BLaER1 treated with 17β-estradiol and CSF1 and Interleukin-3, amounts not matched to agents 10 nM and 100 nM (cell line): ENCODE measurements at regions not wholly inside any gene's neighbourhood (a gene's known extent, or its start where the extent isn't known, plus 50 kb on each side); places are given as distances from the start of the nearest gene placed in this dataset.

ENCODE experiments used
- H3K27ac ChIP-seq, 11 experiments: shearing (Covaris generic); formaldehyde crosslinking; 2 replicates each; pipeline ENCODE4 v1.8.1; 2022
- H3K27me3 ChIP-seq, 11 experiments: shearing (Covaris generic); formaldehyde crosslinking; 2 replicates each; pipeline ENCODE4 v1.8.1; 2022
- H3K36me3 ChIP-seq, 11 experiments: shearing (Covaris generic); formaldehyde crosslinking; 2 replicates each; pipeline ENCODE4 v1.8.1; 2022
- H3K4me1 ChIP-seq, 10 experiments: shearing (Covaris generic); formaldehyde crosslinking; 2 replicates each; pipeline ENCODE4 v1.8.1; 2022
- H3K4me2 ChIP-seq, 11 experiments: shearing (Covaris generic); formaldehyde crosslinking; 2 replicates each; pipeline ENCODE4 v1.8.1; 2022
- H3K4me3 ChIP-seq, 10 experiments: shearing (Covaris generic); formaldehyde crosslinking; 2 replicates each; pipeline ENCODE4 v1.8.1; 2022
- H3K9ac ChIP-seq, 11 experiments: shearing (Covaris generic); formaldehyde crosslinking; 2 replicates each; pipeline ENCODE4 v1.8.1; 2022
- H3K9me3 ChIP-seq, 11 experiments: shearing (Covaris generic); formaldehyde crosslinking; replicated peaks in 1 of 11; 2 replicates each; pipeline ENCODE4 v1.8.1; 2022
- H4K20me1 ChIP-seq, 11 experiments: shearing (Covaris generic); formaldehyde crosslinking; 2 replicates each; pipeline ENCODE4 v1.8.1; 2022
- Cebpa-rat ChIP-seq, 11 experiments: shearing (Covaris generic); IDR thresholded peaks; 2 replicates each; pipeline ENCODE4 v1.8.1; 2022

DNA sequence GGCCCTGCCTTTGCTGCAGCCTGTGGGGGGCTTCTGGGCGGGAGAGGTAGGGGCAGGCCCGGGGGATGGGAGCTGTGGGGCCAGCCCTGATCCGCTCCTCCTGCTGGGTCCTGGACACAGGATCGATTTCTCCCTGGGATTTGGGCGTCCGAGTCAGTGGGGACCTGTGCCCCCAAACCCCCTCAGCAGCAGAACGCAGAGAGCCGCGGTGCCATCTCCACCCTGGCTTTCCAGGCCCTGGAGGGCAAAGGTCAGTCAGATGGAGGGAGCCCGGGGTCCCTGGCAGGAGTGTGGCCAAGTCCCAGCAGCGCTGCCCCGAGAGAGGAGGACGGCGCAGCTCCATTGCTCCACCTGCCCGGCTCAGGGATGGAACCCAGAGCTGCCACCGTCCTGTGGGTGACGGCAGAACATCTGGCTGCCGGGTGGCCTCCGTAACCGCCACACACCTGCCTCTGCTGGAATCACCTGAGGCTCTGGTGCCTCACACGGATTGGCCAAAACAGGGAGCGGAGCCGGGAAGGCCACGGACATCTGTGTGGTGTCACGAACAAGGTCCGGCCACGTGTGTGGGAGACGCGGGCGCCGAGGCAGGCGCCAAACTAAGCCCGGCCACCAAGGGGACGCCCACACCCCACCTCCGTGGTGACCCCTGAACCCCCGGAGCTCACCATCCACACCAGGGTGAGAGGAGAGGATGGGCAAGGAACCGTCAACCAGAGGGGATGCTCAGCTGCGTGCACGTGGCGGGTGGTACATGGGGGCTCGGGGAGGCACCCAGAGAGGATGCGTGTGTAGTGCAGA, 80.3 kb upstream of the FBRSL1 start:
- Histone ChIP-seq H4K20me1 (peaks cover 0 to 14% (median 5%) of the 10 kb centered on the region in 11 experiments; a peak in 7 of 22 replicates), H3K36me3 (no peaks in the 10 kb centered on the region), H3K9me3 (no peaks in the 10 kb centered on the region), H3K9ac (no peak overlapping the region), H3K27ac (no peak overlapping the region), H3K27me3 (peaks cover 0 to 30% (median 15%) of the 10 kb centered on the region in 11 experiments; a peak in 13 of 22 replicates), H3K4me3 (no peak overlapping the region), H3K4me1 (peaks cover 4 to 17% (median 10%) of the 10 kb centered on the region in 10 experiments; a peak in 18 of 20 replicates), H3K4me2 (no peak overlapping the region)
- no peak for TF ChIP-seq Cebpa-rat (IDR thresholded peaks at IDR 0.05)

DNA sequence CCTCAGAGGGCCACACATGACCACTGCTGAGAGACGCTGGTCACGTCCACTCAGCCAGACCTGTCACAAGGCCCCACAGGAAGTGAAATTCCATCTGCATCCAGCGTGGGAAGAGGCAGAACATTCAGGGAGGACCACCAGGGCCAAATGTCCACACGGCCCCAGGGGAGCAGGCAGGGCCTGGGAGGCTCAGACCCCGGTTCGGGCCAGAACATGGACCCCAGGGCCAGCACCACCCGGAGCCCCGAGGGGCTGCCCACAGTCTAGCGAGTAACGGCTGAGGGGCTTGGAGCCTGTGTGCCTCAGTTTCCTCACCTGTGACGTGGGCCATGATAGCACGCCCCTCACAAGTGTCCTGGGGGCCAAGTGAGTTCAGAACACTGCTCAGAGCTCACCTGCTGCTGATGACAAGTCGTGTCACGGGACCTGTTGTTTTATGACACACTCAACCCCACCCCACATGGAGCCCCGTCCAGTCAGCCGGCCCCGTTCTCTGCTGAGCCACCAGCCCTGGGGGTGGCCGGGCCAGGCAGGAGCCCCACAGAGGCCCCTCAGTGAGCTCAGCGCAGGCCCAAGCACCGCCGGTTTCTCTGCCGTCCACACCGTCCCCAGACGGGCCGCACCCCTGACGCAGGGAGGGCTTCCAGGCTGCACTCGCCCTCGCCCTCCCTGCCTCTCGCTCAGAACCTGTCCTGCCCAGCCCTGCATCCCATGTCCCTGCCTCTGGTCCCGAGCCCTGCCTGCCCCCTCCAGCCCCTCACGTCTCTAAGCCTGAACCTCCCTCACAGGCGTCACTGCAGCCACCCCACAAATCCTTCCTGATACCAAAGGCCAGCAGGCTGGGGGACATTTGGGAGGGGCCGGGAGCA, 79.5 kb upstream of the GALNT9 start:
- Histone ChIP-seq H3K4me3 (no peak overlapping the region), H3K27me3 (peaks cover 6 to 38% (median 22%) of the 10 kb centered on the region in 11 experiments; a peak in 20 of 22 replicates), H3K36me3 (no peaks in the 10 kb centered on the region), H3K9me3 (no peaks in the 10 kb centered on the region), H3K4me2 (no peak overlapping the region), H3K9ac (no peak overlapping the region), H4K20me1 (peaks cover 0 to 6% (median 0%) of the 10 kb centered on the region in 11 experiments; a peak in 2 of 22 replicates), H3K4me1 (peaks cover 0 to 9% (median 2%) of the 10 kb centered on the region in 10 experiments; a peak in 15 of 20 replicates), H3K27ac (no peak overlapping the region)
- TF ChIP-seq Cebpa-rat (IDR thresholded peaks at IDR 0.05): no peak

DNA sequence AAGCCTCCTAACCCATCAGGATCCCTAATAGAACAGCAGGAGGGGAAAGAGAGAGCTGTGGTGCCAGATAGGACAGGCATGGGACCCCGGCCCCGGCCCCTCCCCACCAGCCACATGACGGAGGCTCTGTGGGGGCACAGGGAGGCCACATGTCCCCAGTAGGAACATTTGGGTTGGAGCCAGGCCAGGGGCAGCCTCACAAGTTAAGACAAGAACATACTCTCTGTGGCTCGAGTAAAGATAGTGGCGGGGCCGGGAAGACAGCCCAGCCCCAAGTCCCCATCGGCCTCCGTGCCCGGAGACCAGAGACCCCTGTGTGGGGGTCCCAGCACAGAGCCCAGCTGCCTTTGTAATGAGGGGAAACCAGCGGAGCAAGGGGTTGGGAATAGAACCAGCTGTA, 78.6 kb upstream of the GALNT9 start:
- no peak for TF ChIP-seq Cebpa-rat (IDR thresholded peaks at IDR 0.05)
- Histone ChIP-seq H3K27ac (no peak overlapping the region), H3K27me3 (peaks cover 14 to 47% (median 31%) of the 10 kb centered on the region in 11 experiments; a peak in 21 of 22 replicates), H3K9me3 (no peaks in the 10 kb centered on the region), H3K9ac (no peak overlapping the region), H3K4me2 (no peak overlapping the region), H4K20me1 (peaks cover 0 to 6% (median 0%) of the 10 kb centered on the region in 11 experiments; a peak in 2 of 22 replicates), H3K4me1 (peaks cover 0 to 7% (median 0%) of the 10 kb centered on the region in 10 experiments; a peak in 1 of 20 replicates), H3K36me3 (no peaks in the 10 kb centered on the region), H3K4me3 (no peak overlapping the region)

DNA sequence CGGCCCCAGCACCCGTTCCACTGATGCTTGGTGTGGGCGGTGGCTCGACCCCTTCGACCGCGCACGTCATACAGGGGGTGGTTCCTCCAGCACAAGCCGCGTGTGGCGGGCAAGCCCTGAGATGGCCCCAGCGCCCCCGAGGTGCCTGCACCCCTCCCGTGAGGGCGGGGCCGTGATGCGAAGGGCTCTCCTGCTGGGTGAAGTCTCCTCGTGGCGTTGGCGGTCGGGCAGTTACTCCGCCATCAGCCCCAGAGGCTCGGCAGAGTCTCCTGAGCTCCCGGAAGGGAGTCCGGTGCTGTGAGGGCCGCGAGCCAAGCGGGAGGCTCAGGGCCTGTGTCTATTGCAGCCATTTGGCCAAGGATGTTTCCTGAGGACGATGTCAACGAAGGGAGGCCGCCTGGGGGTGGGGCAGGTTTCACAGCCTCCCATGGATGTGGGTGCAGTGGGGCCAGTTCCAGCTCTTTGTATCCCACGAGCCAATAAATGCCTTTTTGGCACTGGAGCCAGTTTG, 78.1 kb upstream of the GALNT9 start:
- no peak for TF ChIP-seq Cebpa-rat (IDR thresholded peaks at IDR 0.05)

DNA sequence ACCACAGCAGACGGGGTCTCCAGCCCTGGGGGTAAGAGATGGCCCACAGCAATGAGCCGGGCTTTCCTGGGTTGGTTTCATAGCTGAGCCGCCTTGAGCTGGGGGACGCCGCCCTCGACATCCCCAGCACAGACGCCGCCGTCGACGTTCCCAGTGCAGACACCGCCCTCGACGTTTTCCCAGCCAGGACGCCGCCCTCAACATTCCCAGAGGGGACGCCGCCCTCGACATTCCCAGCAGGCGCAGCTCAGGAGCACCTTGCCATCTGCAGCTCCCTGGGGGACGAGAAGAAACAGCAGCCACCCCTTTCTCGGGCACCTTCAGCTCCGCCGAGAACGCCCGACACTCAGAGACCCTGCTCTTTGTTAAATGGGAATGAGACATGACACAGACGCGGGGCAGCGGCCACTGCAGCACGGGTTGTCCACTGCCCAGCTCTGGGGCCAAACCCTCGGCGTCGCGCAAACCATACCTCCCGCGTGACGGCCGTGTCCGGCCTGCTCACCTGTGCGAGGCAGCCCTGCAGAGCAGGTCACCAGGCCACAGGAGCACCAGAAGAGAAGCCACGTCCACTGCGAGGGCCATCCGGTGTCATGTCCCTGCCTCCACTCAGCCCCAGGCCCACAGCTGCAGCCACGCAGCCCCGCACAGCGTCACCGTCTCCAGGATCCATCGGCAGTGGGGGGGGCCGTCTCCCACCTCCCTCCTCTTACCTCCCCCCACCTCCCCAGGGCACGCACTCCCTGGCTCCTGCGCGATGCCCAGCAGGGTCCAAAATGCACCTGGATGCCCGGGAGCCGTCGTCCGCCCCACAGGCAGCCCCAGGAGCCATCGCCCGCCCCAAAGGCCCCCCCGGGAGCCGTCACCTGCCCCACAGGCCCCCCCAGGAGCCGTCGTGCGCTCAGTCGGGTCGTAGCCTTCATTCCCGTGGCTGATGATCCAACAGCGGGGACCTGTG, 77.4 kb upstream of the GALNT9 start:
- TF ChIP-seq Cebpa-rat (IDR thresholded peaks at IDR 0.05): no peak

More for the DNA sequence above, 78.1 kb upstream of the GALNT9 start:
- H3K36me3 ChIP-seq: no peaks in the 10 kb centered on the region
- peaks cover 19 to 52% (median 35%) of the 10 kb centered on the region in 11 experiments; a peak in 21 of 22 replicates for H3K27me3 ChIP-seq
- no peak overlapping the region for H3K9ac ChIP-seq
- H3K4me1 ChIP-seq: peaks cover 0 to 7% (median 0%) of the 10 kb centered on the region in 10 experiments; a peak in 1 of 20 replicates
- H3K4me3 ChIP-seq: no peak overlapping the region
- peaks cover 0 to 6% (median 0%) of the 10 kb centered on the region in 11 experiments; a peak in 2 of 22 replicates for H4K20me1 ChIP-seq
- no peak overlapping the region for H3K27ac ChIP-seq
- no peak overlapping the region for H3K4me2 ChIP-seq
- no peaks in the 10 kb centered on the region for H3K9me3 ChIP-seq

DNA sequence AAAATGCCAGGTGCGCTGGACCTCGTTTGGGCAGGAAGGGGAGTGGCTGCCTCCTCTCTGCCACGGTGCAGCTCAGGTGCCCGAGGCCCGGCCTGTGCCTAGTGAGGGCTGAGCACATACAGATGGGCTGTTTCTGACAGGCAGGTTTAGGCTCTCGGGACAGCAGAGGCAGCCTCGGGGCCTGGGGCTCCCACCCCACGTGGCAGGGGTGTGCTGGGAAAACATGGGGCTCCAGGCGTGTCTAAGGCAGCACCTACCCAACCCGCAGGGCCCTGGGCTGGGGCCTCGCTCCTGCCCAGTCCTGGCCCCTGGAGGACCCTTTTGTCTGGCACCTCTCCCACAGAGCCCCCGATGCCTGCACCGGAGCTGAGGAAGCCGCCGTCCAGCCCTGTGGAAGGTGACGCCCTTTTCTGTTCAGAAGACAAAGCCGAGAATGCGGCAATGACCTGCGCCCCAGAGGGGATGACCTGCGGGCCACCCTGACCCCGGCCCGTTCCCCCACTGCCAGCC, 76.4 kb upstream of the GALNT9 start:
- Histone ChIP-seq H3K27ac (no peak overlapping the region), H3K4me3 (no peak overlapping the region), H3K27me3 (peaks cover 25 to 59% (median 41%) of the 10 kb centered on the region in 11 experiments), H3K9ac (no peak overlapping the region), H3K4me2 (no peak overlapping the region), H3K9me3 (no peaks in the 10 kb centered on the region), H3K4me1 (peaks cover 0 to 7% (median 0%) of the 10 kb centered on the region in 10 experiments; a peak in 1 of 20 replicates), H3K36me3 (no peaks in the 10 kb centered on the region), H4K20me1 (peaks cover 0 to 6% (median 0%) of the 10 kb centered on the region in 11 experiments; a peak in 2 of 22 replicates)
- no peak for TF ChIP-seq Cebpa-rat (IDR thresholded peaks at IDR 0.05)

More for the DNA sequence above, 77.4 kb upstream of the GALNT9 start:
- no peaks in the 10 kb centered on the region for H3K36me3 ChIP-seq
- no peak overlapping the region for H3K27ac ChIP-seq
- peaks cover 0 to 6% (median 0%) of the 10 kb centered on the region in 11 experiments; a peak in 2 of 22 replicates for H4K20me1 ChIP-seq
- H3K4me3 ChIP-seq: no peak overlapping the region
- H3K4me2 ChIP-seq: no peak overlapping the region
- peaks cover 21 to 55% (median 38%) of the 10 kb centered on the region in 11 experiments; a peak in 21 of 22 replicates for H3K27me3 ChIP-seq
- H3K9ac ChIP-seq: no peak overlapping the region
- no peaks in the 10 kb centered on the region for H3K9me3 ChIP-seq
- H3K4me1 ChIP-seq: peaks cover 0 to 7% (median 0%) of the 10 kb centered on the region in 10 experiments; a peak in 1 of 20 replicates

DNA sequence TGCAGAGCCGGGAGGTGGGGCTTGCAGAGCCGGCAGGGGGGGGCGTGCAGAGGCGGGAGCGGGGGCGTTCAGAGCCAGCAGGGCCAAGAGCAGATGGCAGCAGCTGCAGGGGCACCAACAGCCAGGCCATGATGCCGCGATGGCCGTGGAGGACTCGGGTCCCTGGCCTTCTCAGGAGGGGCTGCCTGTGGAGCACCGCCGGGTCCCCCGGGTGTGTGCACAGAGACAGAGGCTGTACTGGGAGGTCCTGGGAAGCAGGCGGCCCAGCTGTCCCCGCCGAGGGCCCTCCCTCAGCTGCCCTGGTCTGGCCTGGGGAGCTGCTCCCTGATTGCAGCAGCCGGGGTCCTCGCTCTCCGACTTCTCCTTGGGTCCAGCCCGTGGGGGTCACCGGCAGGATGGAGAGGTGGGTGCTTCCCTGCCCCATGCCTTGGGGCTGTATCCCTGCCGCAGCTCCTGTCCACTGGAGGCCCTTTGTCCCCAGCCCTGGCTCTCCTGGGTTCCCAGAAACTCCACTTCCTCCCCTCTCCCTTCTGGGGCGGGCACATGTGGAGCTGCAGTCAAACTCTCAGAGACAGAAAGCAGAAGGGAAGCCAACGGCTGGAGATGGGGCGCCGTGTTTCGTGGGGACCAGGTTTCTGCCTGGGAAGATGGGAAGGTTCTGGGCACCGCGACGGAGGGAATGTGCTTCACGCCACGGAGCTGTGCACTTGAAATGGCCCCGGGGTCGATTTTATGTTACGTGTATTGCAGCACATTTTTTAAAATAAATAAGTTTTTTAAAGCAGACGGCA, 75.8 kb upstream of the GALNT9 start:
- TF ChIP-seq Cebpa-rat (IDR thresholded peaks at IDR 0.05): no peak
- Histone ChIP-seq H3K4me2 (no peak overlapping the region), H3K9me3 (no peaks in the 10 kb centered on the region), H3K4me3 (no peak overlapping the region), H3K9ac (no peak overlapping the region), H4K20me1 (peaks cover 0 to 6% (median 0%) of the 10 kb centered on the region in 11 experiments; a peak in 2 of 22 replicates), H3K27ac (no peak overlapping the region), H3K4me1 (peaks cover 0 to 7% (median 0%) of the 10 kb centered on the region in 10 experiments; a peak in 1 of 20 replicates), H3K27me3 (peaks cover 31 to 65% (median 47%) of the 10 kb centered on the region in 11 experiments), H3K36me3 (no peaks in the 10 kb centered on the region)
